OCI-LY3 (cell line): ENCODE measurements at regions not wholly inside any gene's neighbourhood (a gene's known extent, or its start where the extent isn't known, plus 50 kb on each side); places are given as distances from the start of the nearest gene placed in this dataset.

Source experiments
- H2AFZ ChIP-seq: fragments of 200-600, 300-600 bp; shearing (Covaris generic); 2 replicates; pipeline ENCODE4 v1.6.0; 2014; ENCODE audit warnings: antibody characterized with exemption, low read depth, low read length
- H3K27ac ChIP-seq: fragments of 200-600, 300-600 bp; sonication (generic); 2 replicates; pipeline ENCODE4 v1.5.1; 2014; ENCODE audit warnings: mild to moderate bottlenecking, low read length, moderate library complexity, mixed read lengths
- H3K27me3 ChIP-seq: fragments of 200-600, 300-600 bp; sonication (generic); 2 replicates; pipeline ENCODE4 v1.6.1; 2014; ENCODE audit warnings: low read depth, low read length, mixed read lengths
- H3K36me3 ChIP-seq: fragments of 200-600, 300-600 bp; sonication (generic); replicated peaks from 2 replicates; pipeline ENCODE3; 2014; ENCODE audit warnings: low read depth, low read length, mixed read lengths
- H3K4me1 ChIP-seq: fragments of 300-600, 200-600 bp; sonication (generic); 2 replicates; pipeline ENCODE4 v1.6.1; 2014; ENCODE audit warnings: low read length, mixed read lengths
- H3K4me2 ChIP-seq: fragments of 200-600, 300-600 bp; sonication (generic); 2 replicates; pipeline ENCODE4 v1.6.1; 2014; ENCODE audit warnings: low read length, mixed read lengths
- H3K4me3 ChIP-seq: fragments of 300-600, 200-600 bp; sonication (generic); 2 replicates; pipeline ENCODE4 v1.5.1; 2014; ENCODE audit warnings: antibody characterized with exemption, mild to moderate bottlenecking, low read length, moderate library complexity
- H3K79me2 ChIP-seq: fragments of 300-600, 200-600 bp; shearing (Covaris generic); 2 replicates; pipeline ENCODE4 v1.6.1; 2014; ENCODE audit warnings: mild to moderate bottlenecking, low read length, mixed read lengths
- H3K9ac ChIP-seq: fragments of 300-600, 200-600 bp; shearing (Covaris generic); 2 replicates; pipeline ENCODE4 v1.6.0; 2014; ENCODE audit warnings: mild to moderate bottlenecking, low read length, moderate library complexity
- H3K9me3 ChIP-seq: fragments of 200-600, 300-600 bp; shearing (Covaris generic); 2 replicates; pipeline ENCODE4 v1.6.1; 2014; ENCODE audit warnings: low read length, mixed read lengths; ENCODE audit not compliant: insufficient read depth
- H4K20me1 ChIP-seq: fragments of 200-600, 300-600 bp; sonication (generic); 2 replicates; pipeline ENCODE4 v1.6.1; 2016; ENCODE audit warnings: low read length, mixed read lengths; ENCODE audit not compliant: insufficient read depth
- CTCF ChIP-seq: fragments of 200-600, 300-600 bp; sonication (generic); IDR thresholded peaks from 2 replicates; pipeline ENCODE4 v1.5.1; 2014; ENCODE audit warnings: antibody characterized with exemption, low read length, low read depth
- EZH2phosphoT487 ChIP-seq: fragments of 200-600 bp; shearing (Covaris generic); IDR thresholded peaks from 2 replicates; pipeline ENCODE4 v1.6.1; 2018; ENCODE audit warnings: antibody characterized with exemption, mixed run types, low read depth

- Histone ChIP-seq H3K27me3 (peaks cover 29% of the 10 kb centered on the region), H2AFZ (no peak overlapping the region)
- TF ChIP-seq CTCF (no peak), EZH2phosphoT487 (no peak)
Measured at GRCh38 chr9:126169736-126170135, 156.9 kb upstream of the MVB12B start.

GRCh38 chr9:126170286-126170823 lies 156.3 kb upstream of the MVB12B start:
- no peak for TF ChIP-seq EZH2phosphoT487
- no peak for TF ChIP-seq CTCF
- H3K79me2 ChIP-seq = no peaks in the 10 kb centered on the region

More at GRCh38 chr9:126169736-126170135, 156.9 kb upstream of the MVB12B start:
- no peak overlapping the region for H3K27ac ChIP-seq
- H3K4me3 ChIP-seq = no peak overlapping the region
- H3K9me3 ChIP-seq = no peaks in the 10 kb centered on the region
- H3K9ac ChIP-seq = no peak overlapping the region
- H3K4me1 ChIP-seq = no peaks in the 10 kb centered on the region
- no peaks in the 10 kb centered on the region for H4K20me1 ChIP-seq
- H3K36me3 ChIP-seq = no peaks in the 10 kb centered on the region
- no peaks in the 10 kb centered on the region for H3K79me2 ChIP-seq
- no peak overlapping the region for H3K4me2 ChIP-seq

GRCh38 chr9:126171641-126172040 lies 155.0 kb upstream of the MVB12B start:
- H3K9me3 ChIP-seq = no peaks in the 10 kb centered on the region
- H3K36me3 ChIP-seq = no peaks in the 10 kb centered on the region
- peaks cover 18% of the 10 kb centered on the region for H3K27me3 ChIP-seq
- H3K4me1 ChIP-seq = no peaks in the 10 kb centered on the region
- no peak for TF ChIP-seq CTCF
- H3K4me3 ChIP-seq = no peak overlapping the region
- no peak overlapping the region for H3K9ac ChIP-seq
- no peak overlapping the region for H3K4me2 ChIP-seq
- no peaks in the 10 kb centered on the region for H4K20me1 ChIP-seq
- no peak overlapping the region for H3K27ac ChIP-seq
- no peak overlapping the region for H2AFZ ChIP-seq
- no peaks in the 10 kb centered on the region for H3K79me2 ChIP-seq

More at GRCh38 chr9:126170286-126170823, 156.3 kb upstream of the MVB12B start:
- H3K9me3 ChIP-seq = no peaks in the 10 kb centered on the region
- no peak overlapping the region for H3K9ac ChIP-seq
- no peaks in the 10 kb centered on the region for H3K36me3 ChIP-seq
- H3K4me1 ChIP-seq = no peaks in the 10 kb centered on the region
- H3K27me3 ChIP-seq = peaks cover 29% of the 10 kb centered on the region
- no peak overlapping the region for H3K4me3 ChIP-seq
- H3K27ac ChIP-seq = no peak overlapping the region
- no peaks in the 10 kb centered on the region for H4K20me1 ChIP-seq
- H3K4me2 ChIP-seq = no peak overlapping the region
- no peak overlapping the region for H2AFZ ChIP-seq

GRCh38 chr9:126173401-126173800 lies 153.2 kb upstream of the MVB12B start:
- no peaks in the 10 kb centered on the region for H4K20me1 ChIP-seq
- H3K27me3 ChIP-seq = peaks cover 14% of the 10 kb centered on the region
- H3K9ac ChIP-seq = no peak overlapping the region
- H2AFZ ChIP-seq = no peak overlapping the region
- no peak for TF ChIP-seq CTCF
- TF ChIP-seq EZH2phosphoT487 = no peak
- no peaks in the 10 kb centered on the region for H3K79me2 ChIP-seq
- no peaks in the 10 kb centered on the region for H3K9me3 ChIP-seq
- H3K4me1 ChIP-seq = no peaks in the 10 kb centered on the region
- no peak overlapping the region for H3K4me3 ChIP-seq
- H3K27ac ChIP-seq = no peak overlapping the region
- no peaks in the 10 kb centered on the region for H3K36me3 ChIP-seq
- no peak overlapping the region for H3K4me2 ChIP-seq
